Stimulated activated CD4-positive, alpha-beta T cell treated with anti-CD3 and anti-CD28 coated beads, Interleukin-2, amount 100 ng/mL, for 4 hours (primary cell): ENCODE measurements at regions not wholly inside any gene's neighbourhood (a gene's known extent, or its start where the extent isn't known, plus 50 kb on each side); places are given as distances from the start of the nearest gene placed in this dataset.
"Not testable (repeated sequence)": the region's sequence is repeated elsewhere in the genome, so short reads cannot be mapped to it uniquely, and the experiment has no call there.

Experiments
- DNase-seq: peaks from one replicate; pipeline ENCODE4 v3.0.0-alpha.2; 2020; ENCODE audit warnings: low read depth

- DNase-seq, result no peak
These were observed 155.6 kb upstream of the GHITM start for GRCh38 chr10:83983578-83984255.

- no peak for DNase-seq
These were observed 155.1 kb upstream of the GHITM start for GRCh38 chr10:83984256-83984640.

- DNase-seq, result no peak
These were observed 152.5 kb upstream of the GHITM start for GRCh38 chr10:83986800-83987199.

GRCh38 chr10:83987216-83987615 lies 152.1 kb upstream of the GHITM start:
- no peak for DNase-seq

- DNase-seq, result no peak
These were observed 150.9 kb upstream of the GHITM start for GRCh38 chr10:83988435-83988834.

GRCh38 chr10:83990126-83990525 lies 149.2 kb upstream of the GHITM start:
- DNase-seq, result no peak

- no peak for DNase-seq
These were observed 147.1 kb upstream of the GHITM start for GRCh38 chr10:83991986-83992753.

GRCh38 chr10:83994325-83994724 lies 145.0 kb upstream of the GHITM start:
- no peak for DNase-seq

GRCh38 chr10:83995738-83996331 lies 143.5 kb upstream of the GHITM start:
- no peak for DNase-seq

- no peak for DNase-seq
These were observed 135.1 kb upstream of the GHITM start for GRCh38 chr10:84004221-84004620.

- DNase-seq, result no peak
These were observed 133.9 kb upstream of the GHITM start for GRCh38 chr10:84005403-84005802.

- DNase-seq, result no peak
These were observed 131.8 kb upstream of the GHITM start for GRCh38 chr10:84007482-84007881.

- no peak for DNase-seq
These were observed 130.4 kb upstream of the GHITM start for GRCh38 chr10:84008878-84009277.

- no peak for DNase-seq
These were observed 126.9 kb upstream of the GHITM start for GRCh38 chr10:84012431-84012830.

- no peak for DNase-seq
These were observed 126.4 kb upstream of the GHITM start for GRCh38 chr10:84012831-84013458.

- DNase-seq, result no peak
These were observed 123.3 kb upstream of the GHITM start for GRCh38 chr10:84015877-84016595.

GRCh38 chr10:84018826-84019225 lies 120.5 kb upstream of the GHITM start:
- DNase-seq, result no peak

GRCh38 chr10:84019854-84020458 lies 119.4 kb upstream of the GHITM start:
- DNase-seq, result not testable (repeated sequence)

- DNase-seq, result no peak
These were observed 112.5 kb upstream of the GHITM start for GRCh38 chr10:84026821-84027257.

- no peak for DNase-seq
These were observed 109.5 kb upstream of the GHITM start for GRCh38 chr10:84029840-84030239.

GRCh38 chr10:84038035-84038434 lies 101.3 kb upstream of the GHITM start:
- no peak for DNase-seq

GRCh38 chr10:84039957-84040356 lies 99.4 kb upstream of the GHITM start:
- DNase-seq, result no peak
